ENCODE measurements at regions not wholly inside any gene's neighbourhood (a gene's known extent, or its start where the extent isn't known, plus 50 kb on each side); places are given as distances from the start of the nearest gene placed in this dataset.

DNA sequence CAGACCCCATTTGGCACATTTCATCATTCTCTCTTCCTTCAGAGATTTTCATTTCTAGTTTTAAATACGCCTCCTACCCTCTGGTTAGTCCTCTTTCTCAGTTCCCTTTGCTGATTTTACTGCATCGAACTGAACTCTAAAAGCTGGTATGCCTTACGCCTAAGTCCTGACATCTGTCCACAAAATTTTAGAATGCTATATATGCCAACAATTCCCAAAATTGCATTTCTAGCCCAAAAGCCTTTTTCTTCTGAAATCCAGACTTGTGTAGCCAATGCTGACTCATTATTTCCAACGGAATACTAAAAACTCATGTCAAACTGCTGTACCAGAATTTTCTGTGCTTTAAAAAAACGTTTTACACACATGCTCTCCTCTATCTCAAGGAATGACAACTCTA is 1124.4 kb upstream of the TENM4 start:
- ChIA-PET POLR2A (no interaction called here), CTCF (no interaction called here)
- no peak for TF ChIP-seq CTCF (IDR thresholded peaks at IDR 0.05; ENCODE audit: control extremely low read depth, extremely low read depth, low read depth, missing control alignments)
- DNase-seq (ENCODE audit: extremely low spot score) = no peak

DNA sequence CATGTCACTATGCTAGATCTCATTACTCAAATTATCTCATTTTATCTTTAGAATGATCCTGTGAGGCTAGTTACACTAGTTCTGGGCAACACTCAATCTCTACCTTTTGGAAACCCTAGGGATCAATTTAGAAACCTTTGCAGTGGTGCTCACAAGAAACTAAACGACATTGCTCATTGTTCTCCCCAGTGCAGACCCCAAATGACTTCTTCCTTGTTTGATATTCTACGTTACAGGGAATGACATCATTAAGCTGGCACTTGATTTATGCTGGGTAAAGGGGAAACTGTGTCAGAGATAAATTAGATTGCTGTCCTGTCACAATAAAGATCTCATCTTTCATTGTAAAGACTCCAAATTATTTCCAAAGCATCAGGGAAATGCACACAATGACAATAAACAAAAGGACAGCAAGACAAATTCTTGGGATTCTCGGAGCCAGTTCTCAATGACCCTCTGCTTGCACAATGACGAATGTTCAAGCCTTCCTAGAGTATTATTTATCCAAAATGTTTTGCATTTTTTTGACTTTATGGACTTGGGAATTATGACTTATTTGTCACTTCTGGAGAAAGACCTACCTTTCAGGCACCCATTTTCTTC is 1121.8 kb upstream of the TENM4 start:
- ChIA-PET POLR2A (no interaction called here), CTCF (interaction anchor here (1.7 kb wide), 1 partner anchor 10 kb away, joined by 7 read pairs; no protein-coding TSS in a partner anchor)
- no peak for DNase-seq (ENCODE audit: extremely low spot score)
- TF ChIP-seq CTCF (IDR thresholded peaks at IDR 0.05; ENCODE audit: control extremely low read depth, extremely low read depth, low read depth, missing control alignments) = no peak

DNA sequence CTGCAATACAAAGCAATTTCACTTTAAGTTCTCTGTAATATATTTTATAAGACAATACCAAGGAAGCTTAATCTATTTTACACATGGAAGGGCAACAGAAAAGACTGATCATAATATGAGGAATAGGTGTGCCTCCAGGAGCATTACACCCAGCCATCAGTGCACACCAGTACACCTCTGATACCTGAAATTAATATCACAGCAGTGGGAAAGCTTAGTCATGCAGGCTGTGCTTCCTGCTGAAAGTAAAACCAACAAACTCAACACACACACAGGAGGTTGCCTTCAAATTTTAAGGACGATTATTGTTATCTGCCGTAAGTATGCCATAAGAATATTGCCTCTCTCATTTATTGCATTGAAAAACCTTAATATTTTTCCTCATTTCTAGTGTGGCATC is 1119.1 kb upstream of the TENM4 start:
- ChIA-PET POLR2A (no interaction called here), CTCF (no interaction called here)
- DNase-seq (ENCODE audit: extremely low spot score) = no peak

GRCh38 chr11:80553565-80553964 is 1112.7 kb upstream of the TENM4 start:
- CTCF ChIA-PET = interaction anchor here (1.7 to 1.8 kb wide), 2 partner anchors 10 to 11 kb away, joined by 5 to 7 read pairs; no protein-coding TSS in a partner anchor
- no peak for TF ChIP-seq CTCF (IDR thresholded peaks at IDR 0.05; ENCODE audit: control extremely low read depth, extremely low read depth, low read depth, missing control alignments)
- POLR2A ChIA-PET = no interaction called here
- DNase-seq (ENCODE audit: extremely low spot score) = no peak

More for the DNA sequence above, 1119.1 kb upstream of the TENM4 start:
- TF ChIP-seq CTCF (IDR thresholded peaks at IDR 0.05; ENCODE audit: control extremely low read depth, extremely low read depth, low read depth, missing control alignments) = no peak

- TF ChIP-seq CTCF (IDR thresholded peaks at IDR 0.05; ENCODE audit: control extremely low read depth, extremely low read depth, low read depth, missing control alignments) = no peak
- ChIA-PET POLR2A (no interaction called here), CTCF (interaction anchor here (1.7 to 1.8 kb wide), 2 partner anchors 11 kb away, joined by 4 to 5 read pairs; no protein-coding TSS in a partner anchor)
- DNase-seq (ENCODE audit: extremely low spot score) = no peak
Observed at GRCh38 chr11:80542704-80543103, 1101.9 kb upstream of the TENM4 start.

- ChIA-PET POLR2A (no interaction called here), CTCF (no interaction called here)
- no peak for TF ChIP-seq CTCF (IDR thresholded peaks at IDR 0.05; ENCODE audit: control extremely low read depth, extremely low read depth, low read depth, missing control alignments)
- DNase-seq (ENCODE audit: extremely low spot score) = no peak
Observed at GRCh38 chr11:80538040-80538439, 1097.2 kb upstream of the TENM4 start.
